Keratinocyte (primary cell): ENCODE measurements at regions not wholly inside any gene's neighbourhood (a gene's known extent, or its start where the extent isn't known, plus 50 kb on each side); places are given as distances from the start of the nearest gene placed in this dataset.

Experiments used
- DNase-seq: peaks from one replicate; pipeline ENCODE4 v3.0.0-alpha.2; 2011; ENCODE audit warnings: low read depth, missing footprints, low spot score
- FAIRE-seq: peaks from 2 replicates; lab custom pipeline; 2011; peaks lifted over from hg19 to GRCh38; lab: Jason Lieb, UNC
- H2AFZ ChIP-seq: 2 replicates; pipeline ENCODE4 v1.6.0; 2012; ENCODE audit warnings: low read length, control low read depth, inconsistent platforms; ENCODE audit not compliant: control insufficient read depth
- H3K27ac ChIP-seq: 2 replicates; pipeline ENCODE4 v1.5.1; 2011; ENCODE audit warnings: low read length; ENCODE audit not compliant: control insufficient read depth, insufficient read depth
- H3K27me3 ChIP-seq: 3 replicates; pipeline ENCODE4 v1.6.0; 2011; ENCODE audit warnings: low read length; ENCODE audit not compliant: control insufficient read depth, insufficient read depth; ENCODE audit errors: extremely low read depth
- H3K36me3 ChIP-seq, 2 experiments: 2 replicates in 1 of 2; 3 replicates in 1 of 2; pipeline ENCODE4 v1.5.1; 2011; ENCODE audit warnings: low read length in 2 of 2, mild to moderate bottlenecking in 1 of 2; ENCODE audit not compliant: control insufficient read depth in 2 of 2, insufficient read depth in 2 of 2; ENCODE audit errors: extremely low read depth in 1 of 2
- H3K4me1 ChIP-seq: 3 replicates; pipeline ENCODE4 v1.5.1; 2011; ENCODE audit warnings: low read length; ENCODE audit not compliant: control insufficient read depth, insufficient read depth; ENCODE audit errors: extremely low read depth
- H3K4me2 ChIP-seq: 3 replicates; pipeline ENCODE4 v1.6.0; 2011; ENCODE audit warnings: low read depth, low read length; ENCODE audit not compliant: control insufficient read depth, insufficient read depth; ENCODE audit errors: extremely low read depth
- H3K4me3 ChIP-seq, 3 experiments: fragments of 200-600 bp in 1 of 3; sonication (generic) in 1 of 3; 2 replicates in 2 of 3; 3 replicates in 1 of 3; pipeline ENCODE4 v1.5.1; 2011 to 2016; ENCODE audit warnings: low read length in 3 of 3, mild to moderate bottlenecking in 3 of 3, control low read depth in 2 of 3, inconsistent platforms in 1 of 3, low read depth in 1 of 3, mixed read lengths in 1 of 3, mixed run types in 1 of 3, moderate library complexity in 1 of 3; ENCODE audit not compliant: control insufficient read depth in 2 of 3, insufficient read depth in 2 of 3; ENCODE audit errors: extremely low read depth in 1 of 3
- H3K79me2 ChIP-seq: 2 replicates; pipeline ENCODE4 v1.6.0; 2012; ENCODE audit warnings: low read length; ENCODE audit not compliant: control insufficient read depth, insufficient read depth
- H3K9ac ChIP-seq: 3 replicates; pipeline ENCODE4 v1.6.0; 2011; ENCODE audit warnings: low read length; ENCODE audit not compliant: control insufficient read depth, insufficient read depth; ENCODE audit errors: extremely low read depth
- H3K9me1 ChIP-seq: 3 replicates; pipeline ENCODE4 v1.6.0; 2011; ENCODE audit warnings: low read length; ENCODE audit not compliant: control insufficient read depth, insufficient read depth; ENCODE audit errors: extremely low read depth
- H3K9me3 ChIP-seq: 2 replicates; pipeline ENCODE4 v1.5.1; 2012; ENCODE audit warnings: low read depth, low read length; ENCODE audit not compliant: control insufficient read depth
- H4K20me1 ChIP-seq: 3 replicates; pipeline ENCODE4 v1.6.0; 2011; ENCODE audit warnings: low read length; ENCODE audit not compliant: control insufficient read depth, insufficient read depth; ENCODE audit errors: extremely low read depth
- CTCF ChIP-seq, 3 experiments: IDR thresholded peaks in 1 of 3; conservative IDR thresholded peaks in 1 of 3; optimal IDR thresholded peaks in 1 of 3; 2 replicates in 2 of 3; 3 replicates in 1 of 3; pipeline versions ENCODE3 to v1.5.1; 2011; ENCODE audit warnings: low read length in 3 of 3, mild to moderate bottlenecking in 3 of 3, moderate library complexity in 2 of 3, control low read depth in 1 of 3, inconsistent platforms in 1 of 3; ENCODE audit not compliant: insufficient read depth in 2 of 3; ENCODE audit errors: extremely low read depth in 1 of 3
- EZH2 ChIP-seq: IDR thresholded peaks from one replicate; pipeline ENCODE4 v1.6.1; 2012; ENCODE audit warnings: inconsistent platforms, mild to moderate bottlenecking, low read length, moderate library complexity
- dilution Hi-C: fragments of 300-500 bp; cut with MboI; formaldehyde crosslinking; loops from one replicate; pipeline ENCODE4 v1.7.0; 2020; ENCODE audit warnings: low sequenced_read_pairs; ENCODE audit not compliant: extremely low pct_ligation_motif_present

- H3K9ac ChIP-seq, result no peak overlapping the region
- TF ChIP-seq EZH2 (no peak), CTCF (optimal IDR thresholded peaks at IDR 0.05 in 1 of 3, IDR thresholded peaks at IDR 0.05 in 1 of 3, conservative IDR thresholded peaks at IDR 0.05 in 1 of 3; ENCODE audit: extremely low read depth in 1 of 3, insufficient read depth in 2 of 3, low read length in 3 of 3) (no peak)
- no peak overlapping the region for H3K4me3 ChIP-seq
- H3K4me1 ChIP-seq, result no peaks in the 10 kb centered on the region
- no peaks in the 10 kb centered on the region for H3K27me3 ChIP-seq
- no peaks in the 10 kb centered on the region for H4K20me1 ChIP-seq
- H3K79me2 ChIP-seq, result no peaks in the 10 kb centered on the region
- dilution Hi-C loops, result no loop called here
- no peaks in the 10 kb centered on the region for H3K9me3 ChIP-seq
- H2AFZ ChIP-seq, result no peak overlapping the region
- no peaks in the 10 kb centered on the region for H3K9me1 ChIP-seq
- H3K4me2 ChIP-seq, result no peak overlapping the region
- FAIRE-seq (no peak), DNase-seq (no peak)
- no peaks in the 10 kb centered on the region for H3K36me3 ChIP-seq
- no peak overlapping the region for H3K27ac ChIP-seq
These were observed 95.4 kb upstream of the ANKFN1 start for GRCh38 chr17:56057869-56058268.

DNA sequence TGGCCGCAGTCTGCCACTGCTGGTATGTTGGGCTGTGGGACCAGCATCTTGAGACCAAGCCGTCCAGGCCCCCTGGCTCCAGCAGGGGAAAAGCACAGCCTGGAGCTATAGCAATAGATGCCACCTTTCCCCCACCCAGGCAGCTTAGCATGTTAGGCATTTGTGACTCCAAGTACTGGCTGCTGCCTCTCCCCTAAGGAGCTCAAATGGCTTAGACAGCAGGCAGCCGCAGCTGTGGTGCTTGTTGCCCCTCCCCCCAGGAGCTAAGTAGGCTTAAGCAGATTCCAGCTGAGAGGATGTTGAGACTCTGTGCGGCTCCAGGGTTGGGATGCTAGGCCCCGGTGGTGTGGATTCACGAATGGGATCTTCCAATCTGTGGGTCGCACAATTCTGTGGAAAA is 88.8 kb upstream of the ANKFN1 start:
- no peak overlapping the region for H3K9ac ChIP-seq
- FAIRE-seq (no peak), DNase-seq (no peak)
- no peaks in the 10 kb centered on the region for H4K20me1 ChIP-seq
- no peaks in the 10 kb centered on the region for H3K9me3 ChIP-seq
- H3K4me2 ChIP-seq, result no peak overlapping the region
- H3K4me1 ChIP-seq, result no peaks in the 10 kb centered on the region
- H3K36me3 ChIP-seq, result no peaks in the 10 kb centered on the region
- H3K9me1 ChIP-seq, result no peaks in the 10 kb centered on the region
- no peak overlapping the region for H3K27ac ChIP-seq
- no peak overlapping the region for H2AFZ ChIP-seq
- no peaks in the 10 kb centered on the region for H3K79me2 ChIP-seq
- dilution Hi-C loops, result no loop called here
- H3K4me3 ChIP-seq, result no peak overlapping the region
- no peaks in the 10 kb centered on the region for H3K27me3 ChIP-seq
- TF ChIP-seq EZH2 (no peak), CTCF (optimal IDR thresholded peaks at IDR 0.05 in 1 of 3, IDR thresholded peaks at IDR 0.05 in 1 of 3, conservative IDR thresholded peaks at IDR 0.05 in 1 of 3; ENCODE audit: extremely low read depth in 1 of 3, insufficient read depth in 2 of 3, low read length in 3 of 3) (no peak)
